Subcutaneous abdominal adipose tissue (tissue), 5 donors: ENCODE measurements at regions not wholly inside any gene's neighbourhood (a gene's known extent, or its start where the extent isn't known, plus 50 kb on each side); places are given as distances from the start of the nearest gene placed in this dataset.

Source experiments
- H3K27ac ChIP-seq: one replicate; pipeline ENCODE4 v1.7.0; 2013; ENCODE audit warnings: low read depth, mild to moderate bottlenecking, inconsistent platforms, low read length, moderate library complexity
- H3K27me3 ChIP-seq, 5 donors: one replicate each; pipeline ENCODE4 v1.7.0; 2013; ENCODE audit warnings: low read length in 5 of 5, inconsistent platforms in 1 of 5; ENCODE audit not compliant: control insufficient read depth in 5 of 5, insufficient read depth in 4 of 5
- H3K36me3 ChIP-seq, 5 donors: one replicate each; pipeline ENCODE4 v1.7.0; 2013; ENCODE audit warnings: low read length in 5 of 5; ENCODE audit not compliant: control insufficient read depth in 5 of 5, insufficient read depth in 5 of 5
- H3K4me1 ChIP-seq, 5 donors: one replicate each; pipeline ENCODE4 v1.7.0; 2013; ENCODE audit warnings: low read length in 5 of 5, mild to moderate bottlenecking in 3 of 5, moderate library complexity in 1 of 5; ENCODE audit not compliant: control insufficient read depth in 5 of 5, insufficient read depth in 5 of 5
- H3K4me3 ChIP-seq, 5 donors: one replicate each; pipeline ENCODE4 v1.7.0; 2013; ENCODE audit warnings: low read length in 5 of 5, low read depth in 1 of 5
- H3K9ac ChIP-seq, 5 donors: one replicate each; pipeline ENCODE4 v1.7.0; 2013; ENCODE audit warnings: low read length in 5 of 5, mild to moderate bottlenecking in 4 of 5, moderate library complexity in 3 of 5
- H3K9me3 ChIP-seq, 5 donors: one replicate each; pipeline ENCODE4 v1.7.0; 2013; ENCODE audit warnings: low read length in 5 of 5; ENCODE audit not compliant: control insufficient read depth in 5 of 5
- donor health status: healthy.
- donor health status: healthy.
- donor health status: healthy.
- donor health status: healthy.
- donor health status: healthy.

- no peak overlapping the region for H3K9ac ChIP-seq
- no peak overlapping the region for H3K27ac ChIP-seq
- no peak overlapping the region for H3K4me3 ChIP-seq
- H3K27me3 ChIP-seq: no peaks in the 10 kb centered on the region
- no peaks in the 10 kb centered on the region for H3K36me3 ChIP-seq
- H3K9me3 ChIP-seq: no peaks in the 10 kb centered on the region
- no peaks in the 10 kb centered on the region for H3K4me1 ChIP-seq
These were observed 186.2 kb upstream of the MTPN start for GRCh38 chr7:136163340-136163801.

- no peaks in the 10 kb centered on the region for H3K9me3 ChIP-seq
- no peak overlapping the region for H3K4me3 ChIP-seq
- H3K27ac ChIP-seq: no peak overlapping the region
- no peak overlapping the region for H3K9ac ChIP-seq
- no peaks in the 10 kb centered on the region for H3K36me3 ChIP-seq
- no peaks in the 10 kb centered on the region for H3K4me1 ChIP-seq
- H3K27me3 ChIP-seq: no peaks in the 10 kb centered on the region
These were observed 173.2 kb upstream of the MTPN start for GRCh38 chr7:136150311-136150710.

GRCh38 chr7:136148920-136149319 lies 171.8 kb upstream of the MTPN start:
- H3K27ac ChIP-seq: no peak overlapping the region
- H3K27me3 ChIP-seq: no peaks in the 10 kb centered on the region
- no peaks in the 10 kb centered on the region for H3K36me3 ChIP-seq
- no peak overlapping the region for H3K9ac ChIP-seq
- no peaks in the 10 kb centered on the region for H3K9me3 ChIP-seq
- H3K4me3 ChIP-seq: no peak overlapping the region
- H3K4me1 ChIP-seq: no peaks in the 10 kb centered on the region

GRCh38 chr7:136146925-136147324 lies 169.8 kb upstream of the MTPN start:
- Histone ChIP-seq H3K36me3 (no peaks in the 10 kb centered on the region), H3K4me1 (no peaks in the 10 kb centered on the region), H3K9me3 (no peaks in the 10 kb centered on the region), H3K9ac (no peak overlapping the region), H3K27ac (no peak overlapping the region), H3K27me3 (no peaks in the 10 kb centered on the region), H3K4me3 (no peak overlapping the region)

GRCh38 chr7:136144182-136144581 lies 167.0 kb upstream of the MTPN start:
- Histone ChIP-seq H3K4me3 (no peak overlapping the region), H3K36me3 (no peaks in the 10 kb centered on the region), H3K27ac (no peak overlapping the region), H3K4me1 (no peaks in the 10 kb centered on the region), H3K9me3 (no peaks in the 10 kb centered on the region), H3K27me3 (no peaks in the 10 kb centered on the region), H3K9ac (no peak overlapping the region)

GRCh38 chr7:136143271-136143670 lies 166.1 kb upstream of the MTPN start:
- H3K36me3 ChIP-seq: no peaks in the 10 kb centered on the region
- H3K4me1 ChIP-seq: no peaks in the 10 kb centered on the region
- no peak overlapping the region for H3K27ac ChIP-seq
- H3K27me3 ChIP-seq: no peaks in the 10 kb centered on the region
- no peak overlapping the region for H3K4me3 ChIP-seq
- H3K9me3 ChIP-seq: no peaks in the 10 kb centered on the region
- H3K9ac ChIP-seq: no peak overlapping the region

GRCh38 chr7:136142583-136142982 lies 165.4 kb upstream of the MTPN start:
- no peaks in the 10 kb centered on the region for H3K4me1 ChIP-seq
- H3K9me3 ChIP-seq: no peaks in the 10 kb centered on the region

GRCh38 chr7:136140469-136140868 lies 163.3 kb upstream of the MTPN start:
- Histone ChIP-seq H3K27ac (no peak overlapping the region), H3K36me3 (no peaks in the 10 kb centered on the region), H3K4me1 (no peaks in the 10 kb centered on the region), H3K9ac (no peak overlapping the region), H3K4me3 (no peak overlapping the region), H3K9me3 (no peaks in the 10 kb centered on the region), H3K27me3 (no peaks in the 10 kb centered on the region)

More at GRCh38 chr7:136142583-136142982, 165.4 kb upstream of the MTPN start:
- Histone ChIP-seq H3K4me3 (no peak overlapping the region), H3K27me3 (no peaks in the 10 kb centered on the region), H3K27ac (no peak overlapping the region), H3K36me3 (no peaks in the 10 kb centered on the region), H3K9ac (no peak overlapping the region)

- no peak overlapping the region for H3K27ac ChIP-seq
- no peaks in the 10 kb centered on the region for H3K36me3 ChIP-seq
- H3K9ac ChIP-seq: no peak overlapping the region
- no peaks in the 10 kb centered on the region for H3K9me3 ChIP-seq
- H3K4me3 ChIP-seq: no peak overlapping the region
- H3K4me1 ChIP-seq: no peaks in the 10 kb centered on the region
- H3K27me3 ChIP-seq: no peaks in the 10 kb centered on the region
These were observed 162.3 kb upstream of the MTPN start for GRCh38 chr7:136139417-136139816.

- Histone ChIP-seq H3K9ac (no peak overlapping the region), H3K36me3 (no peaks in the 10 kb centered on the region), H3K9me3 (no peaks in the 10 kb centered on the region), H3K4me3 (no peak overlapping the region), H3K27ac (no peak overlapping the region), H3K27me3 (no peaks in the 10 kb centered on the region), H3K4me1 (no peaks in the 10 kb centered on the region)
These were observed 161.8 kb upstream of the MTPN start for GRCh38 chr7:136138991-136139390.

- no peaks in the 10 kb centered on the region for H3K9me3 ChIP-seq
- no peak overlapping the region for H3K4me3 ChIP-seq
- no peak overlapping the region for H3K27ac ChIP-seq
- H3K9ac ChIP-seq: no peak overlapping the region
- no peaks in the 10 kb centered on the region for H3K27me3 ChIP-seq
- no peaks in the 10 kb centered on the region for H3K36me3 ChIP-seq
- H3K4me1 ChIP-seq: no peaks in the 10 kb centered on the region
These were observed 159.8 kb upstream of the MTPN start for GRCh38 chr7:136136906-136137454.
